ENCODE measurements at regions not wholly inside any gene's neighbourhood (a gene's known extent, or its start where the extent isn't known, plus 50 kb on each side); places are given as distances from the start of the nearest gene placed in this dataset.

GRCh38 chr4:186458050-186458449 is 97.3 kb downstream of the MTNR1A start:
- ATAC-seq, result no peak

GRCh38 chr4:186451982-186452381 is 103.4 kb downstream of the MTNR1A start:
- Histone ChIP-seq H3K4me3 (no peak overlapping the region), H3K4me1 (no peaks in the 10 kb centered on the region), H3K36me3 (no peaks in the 10 kb centered on the region), H3K27me3 (ENCODE audit: low read depth) (no peaks in the 10 kb centered on the region), H3K9me3 (peaks cover 22% of the 10 kb centered on the region), H3K27ac (no peak overlapping the region)
- ATAC-seq (no peak), DNase-seq (no peak)
- intact Hi-C loops (cut with DNase I), result no loop called here
- no peak for TF ChIP-seq CTCF (IDR thresholded peaks at IDR 0.05)

More at GRCh38 chr4:186458050-186458449, 97.3 kb downstream of the MTNR1A start:
- TF ChIP-seq CTCF (IDR thresholded peaks at IDR 0.05), result no peak
- Histone ChIP-seq H3K4me1 (no peaks in the 10 kb centered on the region), H3K27me3 (ENCODE audit: low read depth) (no peaks in the 10 kb centered on the region), H3K4me3 (no peak overlapping the region), H3K27ac (no peak overlapping the region), H3K36me3 (no peaks in the 10 kb centered on the region), H3K9me3 (no peaks in the 10 kb centered on the region)
- DNase-seq, result no peak
- intact Hi-C loops (cut with DNase I), result no loop called here

- DNase-seq, result no peak
- H3K27ac ChIP-seq, result no peak overlapping the region
- ATAC-seq, result no peak
- intact Hi-C loops (cut with DNase I), result no loop called here
- H3K36me3 ChIP-seq, result no peaks in the 10 kb centered on the region
- H3K9me3 ChIP-seq, result peaks cover 22% of the 10 kb centered on the region
- H3K4me1 ChIP-seq, result no peaks in the 10 kb centered on the region
- no peak for TF ChIP-seq CTCF (IDR thresholded peaks at IDR 0.05)
- H3K4me3 ChIP-seq, result no peak overlapping the region
- H3K27me3 ChIP-seq (ENCODE audit: low read depth), result no peaks in the 10 kb centered on the region
Observed at GRCh38 chr4:186449954-186450353, 105.4 kb downstream of the MTNR1A start.

- DNase-seq, result no peak
- Histone ChIP-seq H3K9me3 (no peaks in the 10 kb centered on the region), H3K27me3 (ENCODE audit: low read depth) (no peaks in the 10 kb centered on the region), H3K4me1 (no peaks in the 10 kb centered on the region), H3K27ac (no peak overlapping the region), H3K4me3 (no peak overlapping the region), H3K36me3 (no peaks in the 10 kb centered on the region)
- intact Hi-C loops (cut with DNase I), result no loop called here
- TF ChIP-seq CTCF (IDR thresholded peaks at IDR 0.05), result no peak
- ATAC-seq, result no peak
Observed at GRCh38 chr4:186445040-186445439, 110.3 kb downstream of the MTNR1A start.

- Histone ChIP-seq H3K4me3 (no peak overlapping the region), H3K9me3 (no peaks in the 10 kb centered on the region), H3K27ac (no peak overlapping the region), H3K4me1 (no peaks in the 10 kb centered on the region), H3K36me3 (no peaks in the 10 kb centered on the region), H3K27me3 (ENCODE audit: low read depth) (no peaks in the 10 kb centered on the region)
- DNase-seq, result no peak
- no peak for TF ChIP-seq CTCF (IDR thresholded peaks at IDR 0.05)
- intact Hi-C loops (cut with DNase I), result no loop called here
- no peak for ATAC-seq
Observed at GRCh38 chr4:186441502-186441901, 113.9 kb downstream of the MTNR1A start.

GRCh38 chr4:186428481-186428880 is 126.9 kb downstream of the MTNR1A start:
- TF ChIP-seq CTCF (IDR thresholded peaks at IDR 0.05), result no peak
- Histone ChIP-seq H3K27me3 (ENCODE audit: low read depth) (no peaks in the 10 kb centered on the region), H3K9me3 (no peaks in the 10 kb centered on the region), H3K4me3 (no peak overlapping the region), H3K4me1 (no peaks in the 10 kb centered on the region), H3K36me3 (no peaks in the 10 kb centered on the region), H3K27ac (no peak overlapping the region)
- no peak for DNase-seq
- ATAC-seq, result no peak
- intact Hi-C loops (cut with DNase I), result no loop called here

Measured in lower lobe of right lung (tissue), 2 donors.